A172 (cell line): ENCODE measurements at regions not wholly inside any gene's neighbourhood (a gene's known extent, or its start where the extent isn't known, plus 50 kb on each side); places are given as distances from the start of the nearest gene placed in this dataset.
"Not testable (repeated sequence)": the region's sequence is repeated elsewhere in the genome, so short reads cannot be mapped to it uniquely, and the experiment has no call there.

Experiments
- DNase-seq: peaks from one replicate; pipeline ENCODE4 v3.0.0-alpha.2; 2015; ENCODE audit warnings: low spot score

DNA sequence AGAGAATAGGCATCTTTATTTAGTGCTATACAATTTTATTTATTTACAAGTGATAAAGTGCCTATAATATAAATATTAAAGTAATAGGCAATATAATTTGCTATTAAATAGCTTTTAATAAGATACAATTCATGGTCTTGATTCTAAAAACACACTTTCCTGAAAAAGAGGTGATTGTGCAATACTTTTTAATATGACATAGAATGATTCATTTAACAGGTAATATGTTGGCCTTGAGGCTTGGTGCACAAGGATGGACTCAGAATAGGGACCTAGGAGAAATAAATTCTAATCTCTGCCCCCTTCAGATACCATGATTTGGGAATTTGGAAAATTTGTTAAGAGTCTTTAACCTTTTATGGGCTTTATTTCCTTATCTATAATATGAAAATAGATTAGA, 149.9 kb upstream of the FUT9 start:
- DNase-seq: no peak

- peak; percentile 2 for DNase-seq
Measured at GRCh38 chr6:95866732-95867131, 149.0 kb upstream of the FUT9 start.

DNA sequence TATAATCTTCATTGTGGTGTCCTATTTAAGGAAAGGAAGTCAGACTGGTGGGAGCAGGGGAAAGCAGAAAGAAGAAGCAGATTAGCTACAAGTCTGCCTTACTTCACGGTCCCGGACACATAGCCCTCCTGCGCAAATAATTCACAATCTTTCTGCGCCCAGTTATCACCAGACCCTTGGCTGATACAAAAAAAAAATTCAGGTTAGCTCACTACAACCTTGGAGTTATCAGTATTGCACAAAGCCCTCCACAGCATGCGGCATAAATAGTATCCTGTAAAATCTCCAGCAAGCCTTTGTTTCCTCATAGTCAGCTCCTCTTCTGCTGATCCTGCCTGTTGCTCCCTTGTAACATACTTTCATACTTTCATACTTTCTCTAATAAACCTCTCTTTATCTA, 148.6 kb upstream of the FUT9 start:
- no peak for DNase-seq

- DNase-seq: no peak
Measured at GRCh38 chr6:95877480-95877879, 138.3 kb upstream of the FUT9 start.

- DNase-seq: no peak
Measured at GRCh38 chr6:95879856-95880255, 135.9 kb upstream of the FUT9 start.

GRCh38 chr6:95882371-95882770, 133.4 kb upstream of the FUT9 start:
- no peak for DNase-seq

DNA sequence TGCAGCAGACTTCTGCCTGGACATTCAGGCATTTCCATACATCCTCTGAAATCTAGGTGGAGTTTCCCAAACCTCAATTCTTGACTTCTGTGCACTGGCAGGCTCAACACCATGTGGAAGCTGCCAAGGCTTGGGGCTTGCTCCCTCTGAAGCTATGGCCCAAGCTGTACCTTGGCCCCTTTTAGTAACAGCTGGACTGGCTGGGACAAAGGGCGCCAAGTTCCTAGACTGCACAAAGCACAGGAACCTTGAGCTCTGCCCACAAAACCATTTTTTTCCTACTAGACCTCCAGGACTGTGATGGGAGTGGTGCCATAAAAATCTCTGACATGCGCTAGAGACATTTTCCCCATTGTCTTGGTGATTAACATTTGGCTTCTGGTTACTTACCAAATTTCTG, 127.1 kb upstream of the FUT9 start:
- DNase-seq: not testable (repeated sequence)

GRCh38 chr6:95905132-95905531, 110.6 kb upstream of the FUT9 start:
- no peak for DNase-seq

GRCh38 chr6:95917034-95917433, 98.7 kb upstream of the FUT9 start:
- no peak for DNase-seq

DNA sequence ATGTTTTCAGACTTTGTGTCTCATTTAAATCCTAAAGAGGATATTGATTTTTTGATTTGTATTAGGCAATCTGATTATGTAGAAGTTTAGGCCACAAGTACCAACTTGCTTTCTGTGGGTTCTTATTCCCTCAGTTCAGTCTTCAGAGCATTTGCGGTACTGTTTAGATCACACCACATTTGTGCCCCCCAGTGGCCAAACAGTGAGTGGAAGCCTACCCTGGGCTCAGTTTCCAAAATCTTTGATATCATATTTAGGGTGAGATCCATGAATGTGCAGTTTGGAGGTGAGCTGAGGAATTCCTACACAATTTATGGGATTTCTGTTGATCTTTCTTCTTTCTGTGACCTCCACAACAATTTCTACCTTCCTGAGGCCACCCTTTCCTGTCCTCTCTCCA, 92.3 kb upstream of the FUT9 start:
- DNase-seq: no peak

GRCh38 chr6:95935736-95936135, 80.0 kb upstream of the FUT9 start:
- DNase-seq: no peak

GRCh38 chr6:95946906-95947305, 68.9 kb upstream of the FUT9 start:
- no peak for DNase-seq

DNA sequence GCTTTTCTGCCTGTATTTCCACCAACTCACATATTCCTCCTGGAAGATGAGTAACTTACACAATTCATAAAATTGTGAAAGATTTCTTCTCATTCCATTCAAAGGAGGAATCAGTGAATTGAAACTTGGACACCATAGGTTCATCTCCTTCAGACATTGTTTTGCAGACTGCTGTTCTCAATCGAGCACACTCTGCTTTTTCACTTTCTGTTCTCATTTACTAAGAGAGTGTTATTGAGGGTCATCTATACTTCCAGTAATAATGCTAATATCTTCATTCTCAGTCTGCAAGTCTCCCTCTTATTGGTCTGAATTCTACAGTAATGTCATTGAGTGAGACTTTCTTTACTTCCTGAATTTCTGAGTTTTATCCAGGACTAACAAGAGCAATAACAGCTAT, 67.5 kb upstream of the FUT9 start:
- no peak for DNase-seq

- DNase-seq: no peak
Measured at GRCh38 chr6:95949985-95950384, 65.8 kb upstream of the FUT9 start.

DNA sequence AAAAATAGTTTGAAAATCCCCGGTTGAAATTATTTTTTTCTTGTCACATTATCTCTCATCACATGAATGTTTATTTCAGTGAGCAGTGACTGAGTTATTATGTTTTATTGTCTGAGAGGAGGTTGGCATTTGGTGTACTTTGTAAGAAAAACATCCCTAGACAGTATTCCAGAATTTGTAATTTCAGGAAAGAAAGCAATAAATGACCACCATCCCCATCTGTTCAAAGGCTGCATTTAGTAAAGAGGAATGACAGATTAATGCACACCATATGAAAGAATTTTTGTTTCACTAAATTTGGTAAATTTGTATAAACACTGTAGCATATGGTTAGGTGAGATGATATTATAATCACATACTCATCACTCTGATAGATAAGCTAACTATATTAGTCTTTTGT, 57.1 kb upstream of the FUT9 start:
- DNase-seq: no peak

GRCh38 chr6:95959261-95959660, 56.5 kb upstream of the FUT9 start:
- DNase-seq: no peak
